HG02938 (cell line): ENCODE measurements at regions not wholly inside any gene's neighbourhood (a gene's known extent, or its start where the extent isn't known, plus 50 kb on each side); places are given as distances from the start of the nearest gene placed in this dataset.
"Not testable (repeated sequence)": the region's sequence is repeated elsewhere in the genome, so short reads cannot be mapped to it uniquely, and the experiment has no call there.

Source experiments
- ATAC-seq: cut with Tn5 transposase; IDR thresholded peaks from one replicate; pipeline ENCODE4 v1.9.1; 2021; ENCODE audit warnings: mild to moderate bottlenecking, moderate library complexity; ENCODE audit not compliant: unreplicated experiment

- ATAC-seq, result no peak
Observed at GRCh38 chr1:228937351-228937750, 202.1 kb downstream of the RHOU start.

- ATAC-seq, result no peak
Observed at GRCh38 chr1:228937851-228938536, 202.7 kb downstream of the RHOU start.

GRCh38 chr1:228938537-228938901 lies 203.2 kb downstream of the RHOU start:
- no peak for ATAC-seq

GRCh38 chr1:228939001-228939691 lies 203.9 kb downstream of the RHOU start:
- no peak for ATAC-seq

GRCh38 chr1:228939881-228940392 lies 204.7 kb downstream of the RHOU start:
- no peak for ATAC-seq

GRCh38 chr1:228940526-228940925 lies 205.2 kb downstream of the RHOU start:
- ATAC-seq, result no peak

DNA sequence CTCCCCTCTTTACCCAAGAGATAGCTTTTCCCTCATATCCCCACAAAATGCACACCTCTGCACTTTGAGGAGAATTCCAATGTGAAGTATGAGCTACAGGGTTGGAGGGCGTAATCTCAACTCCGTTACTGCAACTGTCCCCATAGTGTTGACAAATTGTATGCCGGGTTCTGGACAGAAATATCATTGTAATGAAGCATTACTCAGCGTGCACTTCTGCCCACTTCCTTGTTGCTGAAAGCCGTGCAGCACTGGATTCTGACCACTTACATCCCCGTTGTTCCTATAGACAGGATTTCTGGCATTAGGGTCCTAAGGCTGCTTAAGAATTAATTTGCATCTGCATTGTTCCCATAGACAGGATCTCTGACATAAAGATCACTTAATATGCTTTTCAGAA lies 205.6 kb downstream of the RHOU start:
- no peak for ATAC-seq

DNA sequence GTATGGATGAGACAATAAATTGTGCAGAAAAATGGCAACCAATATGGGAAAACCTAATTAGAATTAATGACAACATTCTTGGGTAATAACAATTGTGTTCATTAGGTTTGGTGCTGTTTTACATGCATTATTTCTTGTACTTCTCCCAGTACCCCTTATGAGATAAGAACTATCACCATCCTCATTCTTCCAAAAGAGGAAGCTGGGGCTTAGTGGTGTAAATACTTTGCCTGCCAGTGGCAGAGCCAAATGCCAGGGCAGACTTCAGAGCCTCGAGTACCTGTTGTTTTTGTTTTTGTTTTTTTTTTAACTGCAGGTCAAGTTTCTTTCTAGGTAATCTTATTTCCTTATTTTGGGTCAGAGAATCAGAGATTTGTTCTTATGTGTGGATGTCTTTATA lies 206.4 kb downstream of the RHOU start:
- no peak for ATAC-seq

DNA sequence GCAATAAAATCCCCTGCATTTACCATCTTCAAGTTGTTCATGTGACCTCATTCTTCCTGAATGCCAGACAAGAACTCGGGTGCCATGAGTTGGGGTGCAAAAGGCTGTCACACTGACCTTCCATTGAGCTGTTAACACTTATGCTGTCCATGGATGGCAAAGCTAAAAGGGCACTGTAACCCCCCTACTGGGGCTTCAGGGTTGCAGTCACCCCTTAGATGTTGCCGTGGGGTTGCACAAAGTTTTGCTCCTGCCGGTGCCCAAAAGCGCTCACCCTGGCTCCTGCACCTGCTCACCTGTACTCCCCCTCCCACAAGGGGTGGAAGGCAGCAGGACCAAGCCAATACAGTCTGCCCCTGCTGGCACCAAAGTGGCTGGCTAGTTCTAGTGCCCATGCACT lies 208.2 kb downstream of the RHOU start:
- ATAC-seq, result no peak

- no peak for ATAC-seq
Observed at GRCh38 chr1:228944296-228944695, 209.0 kb downstream of the RHOU start.

- ATAC-seq, result no peak
Observed at GRCh38 chr1:228944935-228945371, 209.7 kb downstream of the RHOU start.

DNA sequence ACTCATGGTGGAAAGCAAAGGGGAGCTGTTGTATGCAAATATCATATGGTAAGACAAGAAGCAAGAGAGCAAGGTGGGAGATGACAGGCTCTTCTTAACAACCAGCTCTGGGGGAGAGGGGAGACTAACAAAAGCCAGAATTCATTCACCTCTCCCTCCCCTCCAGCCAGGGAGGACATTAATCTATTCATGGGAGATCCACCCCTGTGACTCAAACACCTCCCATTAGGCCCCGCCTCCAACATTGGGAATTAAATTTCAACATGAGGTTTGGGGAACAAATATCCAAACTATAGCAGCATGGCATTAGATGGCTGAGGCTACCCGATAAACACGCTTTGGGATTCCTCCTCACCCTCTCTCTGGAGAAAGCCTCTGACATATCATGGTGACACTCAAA lies 210.6 kb downstream of the RHOU start:
- ATAC-seq, result no peak

DNA sequence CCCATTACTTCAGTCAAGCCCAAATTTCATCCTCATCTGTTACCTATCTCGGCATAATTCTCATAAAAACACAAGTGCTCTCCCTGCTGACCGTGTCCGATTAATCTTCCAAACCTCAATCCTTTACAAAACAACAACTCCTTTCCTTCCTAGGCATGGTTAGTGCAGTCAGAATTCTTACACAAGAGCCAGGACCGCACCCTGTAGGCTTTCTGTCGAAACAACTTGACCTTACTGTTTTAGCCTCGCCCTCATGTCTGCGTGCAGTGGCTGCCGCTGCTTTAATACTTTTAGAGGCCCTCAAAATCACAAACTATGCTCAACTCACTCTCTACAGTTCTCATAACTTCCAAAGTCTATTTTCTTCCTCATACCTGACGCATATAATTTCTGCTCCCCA lies 214.3 kb downstream of the RHOU start:
- ATAC-seq, result not testable (repeated sequence)

DNA sequence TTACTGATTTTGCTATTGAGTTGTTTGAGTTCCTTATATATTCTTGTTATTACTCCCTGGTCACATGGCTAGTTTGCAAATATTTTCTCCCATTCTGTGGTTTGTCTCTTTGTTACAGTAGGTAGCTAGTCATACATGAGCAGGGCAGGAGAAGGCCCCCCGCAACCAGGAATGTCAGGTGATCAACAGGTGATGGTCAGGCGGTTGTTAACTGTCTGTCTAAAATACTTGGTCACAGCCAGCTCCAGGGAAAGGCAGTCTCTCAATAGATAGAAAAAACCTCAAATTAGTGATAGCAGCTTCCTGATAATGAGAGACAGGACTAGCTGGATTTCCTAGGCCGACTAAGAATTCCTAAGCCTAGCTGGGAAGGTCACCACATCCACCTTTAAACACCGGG lies 217.9 kb downstream of the RHOU start:
- ATAC-seq, result no peak

GRCh38 chr1:228953808-228954207 lies 218.5 kb downstream of the RHOU start:
- ATAC-seq, result not testable (repeated sequence)

DNA sequence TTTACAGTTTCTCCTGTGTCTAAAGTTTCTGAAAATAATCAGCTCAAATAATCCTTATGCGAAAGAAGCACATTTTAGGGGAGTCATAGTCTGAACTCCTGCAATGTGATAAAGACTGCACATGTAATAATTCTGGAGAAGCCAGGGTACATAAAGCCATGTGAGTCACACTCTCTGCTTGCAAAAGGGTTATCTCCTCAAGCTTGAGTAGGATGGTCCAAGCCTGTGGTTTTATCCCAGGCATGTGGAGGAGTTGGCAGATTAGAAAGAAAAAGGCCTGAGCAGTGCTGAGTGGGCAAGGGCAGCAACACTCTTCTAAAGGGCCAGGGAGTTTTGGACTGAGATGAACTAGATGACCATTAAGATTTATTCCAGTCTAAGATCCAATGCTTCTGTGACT lies 220.4 kb downstream of the RHOU start:
- no peak for ATAC-seq

DNA sequence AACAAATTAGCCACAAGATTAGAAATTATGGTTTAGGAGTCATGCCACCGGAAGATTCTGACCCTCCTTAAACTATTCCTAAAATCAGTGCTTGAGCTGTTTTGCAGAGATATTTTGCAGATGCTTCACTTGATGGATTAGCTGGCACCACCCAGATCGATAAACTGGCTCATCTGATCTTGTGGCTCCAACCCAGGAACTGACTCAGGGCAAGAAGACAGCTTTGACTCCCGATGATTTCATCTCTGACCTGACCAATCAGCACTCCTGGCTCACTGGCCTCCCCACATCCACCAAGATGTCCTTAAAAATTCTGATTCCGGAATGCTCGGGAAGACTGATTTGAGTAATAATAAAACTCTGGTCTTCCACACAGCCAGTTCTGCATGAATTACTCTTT lies 221.6 kb downstream of the RHOU start:
- no peak for ATAC-seq

- no peak for ATAC-seq
Observed at GRCh38 chr1:228957535-228957934, 222.3 kb downstream of the RHOU start.

DNA sequence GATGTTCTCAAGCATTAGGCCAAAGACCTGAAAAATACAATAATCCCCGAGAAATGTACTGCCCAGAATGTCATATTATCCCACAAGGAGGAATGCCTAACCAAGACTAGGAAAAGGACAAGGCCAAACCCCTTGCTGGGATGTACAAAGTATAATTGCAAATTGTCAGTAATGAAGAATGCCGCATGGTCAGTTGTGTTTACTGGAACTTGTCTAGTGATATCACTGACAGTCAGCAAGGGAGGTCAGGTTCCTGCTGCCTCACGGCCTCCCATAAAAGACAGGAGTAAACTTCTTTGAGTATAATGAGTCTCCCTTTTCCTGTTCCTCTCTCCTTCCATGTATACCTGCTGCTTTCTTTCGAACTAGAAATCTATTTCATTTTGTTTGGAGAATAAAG lies 222.8 kb downstream of the RHOU start:
- ATAC-seq, result no peak

GRCh38 chr1:228958741-228959140 lies 223.5 kb downstream of the RHOU start:
- no peak for ATAC-seq

- ATAC-seq, result no peak
Observed at GRCh38 chr1:228960705-228961104, 225.4 kb downstream of the RHOU start.

- no peak for ATAC-seq
Observed at GRCh38 chr1:228961511-228961910, 226.2 kb downstream of the RHOU start.

DNA sequence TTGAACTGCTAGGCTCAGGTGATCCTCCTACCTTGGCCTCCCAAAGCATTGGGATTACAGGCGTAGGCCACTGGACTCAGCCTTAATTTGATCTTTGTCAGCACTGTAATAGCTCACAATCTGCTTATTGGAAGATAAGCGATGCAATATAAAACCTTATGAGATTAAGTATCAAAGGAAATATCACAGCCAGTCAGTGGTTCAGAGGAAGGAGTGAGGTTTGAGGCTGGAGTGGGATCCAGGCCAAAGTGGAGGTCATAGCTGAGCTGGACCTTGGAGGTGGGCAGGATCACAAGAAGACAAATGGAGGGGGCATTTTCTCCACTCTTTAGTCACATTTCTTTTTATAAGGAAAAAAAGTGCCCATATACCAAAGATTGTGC lies 228.5 kb downstream of the RHOU start:
- no peak for ATAC-seq
